Muscle of arm (tissue), 1 donor: ENCODE measurements at regions not wholly inside any gene's neighbourhood (a gene's known extent, or its start where the extent isn't known, plus 50 kb on each side); places are given as distances from the start of the nearest gene placed in this dataset.

Experiments used
- DNase-seq: peaks from one replicate; pipeline ENCODE4 v3.0.0-alpha.2; 2013

DNA sequence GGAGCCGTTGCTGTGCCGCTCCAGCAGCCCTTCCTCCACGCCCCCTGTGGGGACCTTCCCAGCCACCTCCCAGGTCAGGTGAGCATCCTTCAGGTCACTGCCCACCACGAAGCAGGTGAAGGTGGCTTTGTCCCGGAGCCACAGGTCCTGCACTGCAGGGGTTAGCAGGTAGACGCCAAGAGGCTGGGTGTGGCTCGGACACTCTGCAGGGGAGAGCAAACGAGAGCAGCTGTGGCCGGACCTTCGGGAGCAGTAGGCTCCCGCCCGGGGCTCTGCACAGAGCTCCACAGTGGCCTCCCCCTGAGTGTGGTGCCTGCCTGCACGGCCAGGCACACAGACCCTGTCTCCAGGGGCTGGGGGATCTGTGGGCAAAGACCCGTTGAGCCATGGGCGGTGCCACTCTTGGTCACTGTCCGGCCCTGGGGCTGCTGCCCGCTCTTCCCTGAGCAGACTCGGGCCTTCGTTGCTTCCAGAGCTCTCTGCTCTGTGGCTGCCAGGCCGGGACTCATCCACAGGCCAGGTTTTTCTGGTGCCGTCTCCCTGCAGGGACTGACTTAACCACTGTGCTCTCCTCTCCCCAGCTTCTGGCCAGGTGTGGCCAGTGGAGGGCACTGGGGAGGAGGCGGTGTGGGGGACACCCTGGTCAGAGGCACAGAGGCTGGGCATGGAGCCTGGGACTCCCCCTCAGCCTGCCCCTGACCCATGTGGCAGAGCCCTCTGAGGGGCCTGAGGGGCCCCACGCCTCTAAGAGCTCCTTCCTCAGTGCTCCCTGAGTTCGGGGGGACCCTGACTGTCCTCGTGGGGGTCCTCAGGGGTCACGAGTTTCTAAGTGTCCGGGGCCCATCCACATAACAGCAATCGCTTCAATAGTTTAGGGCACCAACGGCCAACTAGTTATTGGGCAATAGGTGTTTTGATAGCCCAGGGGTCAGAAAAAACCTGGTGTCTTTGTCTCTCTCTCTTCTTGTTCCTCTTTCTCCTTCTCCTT is 314.9 kb downstream of the TMEM121 start:
- no peak for DNase-seq

GRCh38 chr14:105842105-105842504 is 315.7 kb downstream of the TMEM121 start:
- DNase-seq: no peak

- DNase-seq: no peak
Measured at GRCh38 chr14:105843444-105844046, 317.2 kb downstream of the TMEM121 start.

- DNase-seq: no peak
Measured at GRCh38 chr14:105844047-105844630, 317.8 kb downstream of the TMEM121 start.

DNA sequence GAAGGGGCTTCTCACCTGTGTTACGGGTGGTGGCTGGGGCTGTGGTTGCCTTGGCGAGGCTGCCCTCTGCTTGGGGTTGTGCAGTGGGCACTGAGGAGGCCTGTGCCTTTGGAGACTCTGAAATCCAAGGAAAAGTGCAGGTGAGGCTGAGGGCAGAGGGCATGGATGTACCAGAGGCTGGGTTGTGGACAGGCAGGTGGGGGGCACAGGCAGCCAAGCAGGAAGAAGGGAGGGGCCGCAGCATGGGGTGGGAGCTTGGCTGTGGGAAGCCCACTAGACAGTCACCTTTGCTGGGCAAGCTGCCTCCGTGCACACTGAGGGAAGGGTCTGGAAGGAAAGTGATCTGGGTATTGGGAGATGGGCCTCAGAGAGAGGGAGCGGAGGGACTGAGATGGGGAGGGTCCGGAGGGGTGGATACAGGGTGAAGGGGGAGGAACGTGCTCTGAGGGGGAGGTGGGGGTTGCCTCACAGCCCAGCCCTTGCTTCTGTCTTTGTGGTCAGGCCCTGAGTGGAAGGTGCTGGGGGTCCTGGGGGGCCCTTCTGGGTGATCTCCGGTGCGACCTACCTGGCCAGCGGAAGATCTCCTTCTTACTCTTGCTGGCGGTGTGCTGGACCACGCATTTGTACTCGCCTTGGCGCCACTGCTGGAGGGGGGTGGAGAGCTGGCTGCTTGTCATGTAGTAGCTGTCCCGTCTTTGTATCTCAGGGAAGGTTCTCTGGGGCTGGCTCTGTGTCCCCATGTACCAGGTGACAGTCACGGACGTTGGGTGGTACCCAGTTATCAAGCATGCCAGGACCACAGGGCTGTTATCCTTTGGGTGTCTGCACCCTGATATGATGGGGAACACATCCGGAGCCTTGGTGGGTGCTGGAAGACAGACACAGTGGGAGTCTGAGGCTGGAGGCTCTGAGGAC is 318.7 kb downstream of the TMEM121 start:
- no peak for DNase-seq

DNA sequence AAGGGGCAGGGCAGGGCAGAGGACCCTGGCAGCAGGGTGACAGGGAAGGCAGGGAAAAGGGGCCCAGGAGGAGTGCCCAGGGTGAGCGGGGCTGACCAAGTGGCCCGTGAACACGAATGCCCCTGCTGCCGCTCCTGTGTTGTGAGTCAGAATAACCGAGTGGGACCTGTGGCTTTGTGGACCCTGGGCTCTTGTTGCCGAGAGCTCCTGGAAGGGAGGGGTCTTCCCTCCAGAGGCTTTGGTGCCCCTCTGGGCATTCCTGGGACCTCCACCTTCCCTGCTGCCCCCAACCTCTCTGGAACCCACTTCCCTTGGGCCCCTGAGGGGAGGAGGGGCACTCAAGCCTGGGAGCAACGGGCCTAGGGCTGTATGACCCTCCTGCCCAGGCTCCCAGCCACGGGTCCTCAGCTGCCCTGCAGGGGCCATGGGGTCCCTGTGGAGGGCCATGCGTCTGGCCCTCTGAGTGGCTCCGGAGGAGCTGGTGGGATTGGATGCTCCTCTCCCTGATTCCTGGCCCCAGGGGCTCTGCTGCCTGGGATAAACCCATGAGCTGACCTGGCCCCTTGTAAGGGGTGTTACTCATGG is 319.4 kb downstream of the TMEM121 start:
- no peak for DNase-seq

DNA sequence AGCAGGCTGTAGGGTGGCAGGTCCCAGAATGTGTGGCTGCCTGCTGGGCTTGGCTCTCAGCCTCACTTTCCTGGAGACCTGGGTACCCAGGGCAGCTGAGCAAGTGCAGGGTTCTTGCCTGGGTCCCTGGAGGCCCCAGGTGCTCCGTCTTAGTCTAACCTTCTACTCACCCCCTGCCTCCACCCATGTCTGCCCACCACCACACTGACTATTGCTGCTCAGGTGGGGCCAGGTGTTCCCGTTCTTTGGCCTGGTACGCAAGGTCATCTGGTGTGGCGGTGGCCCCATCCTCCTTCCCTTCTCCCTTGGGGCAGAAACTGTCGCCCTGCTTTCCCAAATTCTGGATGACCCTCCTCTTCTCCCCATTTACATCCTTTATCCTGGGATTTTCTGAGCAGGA is 319.9 kb downstream of the TMEM121 start:
- DNase-seq: no peak

DNA sequence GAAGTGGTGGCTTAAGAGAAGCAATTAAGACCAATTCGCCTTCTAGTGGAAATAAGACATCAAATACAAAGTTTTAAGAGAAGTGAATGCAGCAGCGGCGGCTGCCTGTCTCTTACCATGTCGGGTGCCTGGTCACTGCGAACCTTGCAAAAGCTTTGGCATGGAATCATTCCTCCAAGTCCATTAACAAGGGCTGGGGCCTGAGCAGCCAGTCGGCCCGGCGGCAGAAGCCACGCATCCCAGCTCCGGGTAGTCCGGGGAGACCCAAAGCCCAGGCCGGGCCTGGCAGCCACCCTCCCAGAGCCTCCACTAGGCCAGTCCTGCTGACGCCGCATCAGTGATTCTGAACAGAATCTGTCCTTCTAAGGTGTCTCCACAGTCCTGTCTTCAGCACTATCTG is 321.0 kb downstream of the TMEM121 start:
- DNase-seq: no peak

GRCh38 chr14:105848570-105848969 is 322.2 kb downstream of the TMEM121 start:
- no peak for DNase-seq

- DNase-seq: no peak
Measured at GRCh38 chr14:105849933-105850626, 323.7 kb downstream of the TMEM121 start.

- DNase-seq: no peak
Measured at GRCh38 chr14:105850853-105851581, 324.6 kb downstream of the TMEM121 start.

DNA sequence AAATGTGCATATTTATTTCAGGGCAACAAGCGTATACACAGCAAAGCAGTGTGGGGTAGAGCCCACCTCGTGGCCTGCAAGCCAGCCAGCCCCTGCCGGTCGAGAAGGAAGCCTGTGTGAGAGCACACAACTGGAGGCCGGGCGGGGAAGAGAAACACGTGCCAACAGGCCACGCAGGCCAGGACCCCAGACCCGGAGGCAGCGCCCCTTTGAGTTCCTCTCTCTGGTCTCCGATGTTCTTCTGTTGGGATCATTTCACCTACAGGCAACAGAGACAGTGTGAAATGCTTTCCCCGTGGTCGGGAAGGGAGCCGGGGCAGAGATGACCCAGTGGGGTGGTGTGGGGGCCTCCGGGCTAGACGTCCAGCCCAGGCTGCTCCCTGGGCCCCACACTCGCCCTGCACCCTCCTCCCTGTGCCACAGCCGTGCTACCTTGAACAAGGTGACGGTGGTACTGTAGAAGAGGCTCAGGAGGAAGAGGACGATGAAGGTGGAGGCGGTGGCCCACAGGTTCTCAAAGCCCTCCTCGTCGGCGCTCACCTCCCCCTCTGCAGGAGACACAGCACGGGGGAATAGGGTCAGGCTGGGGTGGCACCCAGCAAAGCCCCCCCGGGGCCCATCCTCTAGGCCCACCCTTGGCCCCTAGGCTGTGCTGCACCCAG is 325.5 kb downstream of the TMEM121 start:
- no peak for DNase-seq

GRCh38 chr14:105852378-105853088 is 326.1 kb downstream of the TMEM121 start:
- DNase-seq: no peak

DNA sequence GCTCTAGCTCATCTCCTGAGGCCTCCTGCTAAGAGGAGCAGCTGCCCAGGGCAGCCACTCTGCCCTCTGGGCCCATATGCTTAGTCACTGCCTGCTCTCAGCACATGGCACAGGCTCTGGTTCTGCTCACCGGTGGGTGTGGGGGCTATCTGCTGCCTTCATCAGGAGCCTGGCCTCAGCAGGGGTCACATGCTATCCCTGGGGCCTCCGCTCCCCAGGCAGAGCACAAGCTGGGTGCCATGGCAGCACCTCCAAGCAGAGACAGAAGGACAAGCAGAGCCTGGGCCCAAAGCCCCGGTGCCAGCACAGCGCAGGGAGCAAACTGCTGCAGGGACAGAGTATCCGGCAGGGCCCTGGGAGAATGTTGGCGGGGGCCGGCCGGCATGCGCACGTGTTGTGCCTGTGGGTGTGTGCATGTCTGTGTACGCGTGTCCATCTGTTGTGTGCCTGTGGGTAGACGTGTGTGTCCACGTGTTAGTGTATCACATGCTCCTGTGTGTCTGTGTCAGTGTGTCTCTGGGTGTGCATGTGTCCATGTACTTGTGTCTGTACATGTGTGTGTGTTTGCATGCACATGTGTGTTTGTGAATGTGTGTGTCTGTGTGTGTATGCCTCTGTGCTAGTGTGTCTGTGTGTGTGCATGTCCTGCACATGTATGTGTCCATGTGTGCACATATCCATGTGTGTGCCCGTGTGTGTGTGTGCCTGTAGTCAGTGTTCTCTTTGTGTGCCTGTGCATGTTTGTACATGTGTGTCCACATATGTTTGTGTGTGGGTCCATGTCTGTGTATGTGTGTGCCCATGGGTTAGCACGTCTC is 326.9 kb downstream of the TMEM121 start:
- no peak for DNase-seq

GRCh38 chr14:105853907-105854599 is 327.7 kb downstream of the TMEM121 start:
- DNase-seq: no peak

DNA sequence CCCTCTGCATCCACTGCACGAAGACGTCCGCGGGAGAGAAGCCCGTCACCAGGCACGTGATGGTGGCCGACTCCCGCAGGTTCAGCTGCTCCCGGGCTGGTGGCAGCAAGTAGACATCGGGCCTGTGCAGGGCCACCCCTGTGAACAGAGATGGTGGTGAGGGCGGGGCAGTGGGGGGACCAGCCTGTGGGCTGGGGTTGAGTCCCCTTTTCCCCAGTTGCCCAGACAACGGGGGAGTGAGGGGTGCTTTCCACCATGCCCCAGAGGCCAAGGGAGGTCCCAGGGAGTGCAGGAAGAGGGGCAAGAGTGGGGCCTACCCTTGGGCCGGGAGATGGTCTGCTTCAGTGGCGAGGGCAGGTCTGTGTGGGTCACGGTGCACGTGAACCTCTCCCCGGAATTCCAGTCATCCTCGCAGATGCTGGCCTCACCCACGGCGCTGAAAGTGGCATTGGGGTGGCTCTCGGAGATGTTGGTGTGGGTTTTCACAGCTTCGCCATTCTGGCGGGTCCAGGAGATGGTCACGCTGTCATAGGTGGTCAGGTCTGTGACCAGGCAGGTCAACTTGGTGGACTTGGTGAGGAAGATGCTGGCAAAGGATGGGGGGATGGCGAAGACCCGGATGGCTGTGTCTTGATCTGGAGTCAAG is 328.3 kb downstream of the TMEM121 start:
- DNase-seq: no peak
